ENCODE measurements at regions not wholly inside any gene's neighbourhood (a gene's known extent, or its start where the extent isn't known, plus 50 kb on each side); places are given as distances from the start of the nearest gene placed in this dataset.

DNA sequence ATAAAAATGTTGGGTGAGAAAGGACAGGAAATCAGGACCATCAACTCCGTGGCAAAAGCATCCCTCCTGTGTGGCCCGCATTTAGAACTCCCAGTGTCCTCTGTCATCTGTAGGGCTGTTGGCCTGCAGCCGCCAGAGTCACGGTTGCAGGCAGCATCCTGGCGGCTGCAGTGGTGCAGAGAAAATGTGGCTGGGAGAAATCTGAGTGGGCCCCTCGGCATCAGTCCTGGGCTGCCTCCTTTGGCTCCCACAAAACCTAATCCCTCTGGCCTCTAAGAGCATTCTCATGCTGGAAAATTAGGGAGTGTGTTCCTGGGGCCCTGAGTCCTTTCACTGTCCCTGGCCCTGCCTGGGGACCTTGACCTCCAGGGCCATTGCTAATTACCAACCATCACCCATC is 121.9 kb downstream of the WT1 start:
- Histone ChIP-seq H3K27ac (ENCODE audit: extremely low read depth, low read depth, low read length) (no peak overlapping the region), H3K4me3 (ENCODE audit: low read depth, low read length) (no peak overlapping the region), H3K9me3 (ENCODE audit: control insufficient read depth, insufficient read depth, low read depth, low read length) (no peaks in the 10 kb centered on the region), H3K36me3 (ENCODE audit: control insufficient read depth in 2 of 2, insufficient read depth in 1 of 2, low read length in 2 of 2) (no peaks in the 10 kb centered on the region), H3K4me1 (ENCODE audit: control insufficient read depth, insufficient read depth, low read length) (peaks cover 19% of the 10 kb centered on the region)
- TF ChIP-seq, protein P1, sequence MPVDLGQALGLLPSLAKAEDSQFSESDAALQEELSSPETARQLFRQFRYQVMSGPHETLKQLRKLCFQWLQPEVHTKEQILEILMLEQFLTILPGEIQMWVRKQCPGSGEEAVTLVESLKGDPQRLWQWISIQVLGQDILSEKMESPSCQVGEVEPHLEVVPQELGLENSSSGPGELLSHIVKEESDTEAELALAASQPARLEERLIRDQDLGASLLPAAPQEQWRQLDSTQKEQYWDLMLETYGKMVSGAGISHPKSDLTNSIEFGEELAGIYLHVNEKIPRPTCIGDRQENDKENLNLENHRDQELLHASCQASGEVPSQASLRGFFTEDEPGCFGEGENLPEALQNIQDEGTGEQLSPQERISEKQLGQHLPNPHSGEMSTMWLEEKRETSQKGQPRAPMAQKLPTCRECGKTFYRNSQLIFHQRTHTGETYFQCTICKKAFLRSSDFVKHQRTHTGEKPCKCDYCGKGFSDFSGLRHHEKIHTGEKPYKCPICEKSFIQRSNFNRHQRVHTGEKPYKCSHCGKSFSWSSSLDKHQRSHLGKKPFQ (tag by site-specific recombination; IDR thresholded peaks at IDR 0.05), result no peak
- no peak for TF ChIP-seq ZNF398 (tag by site-specific recombination; IDR thresholded peaks at IDR 0.05)
- no peak for TF ChIP-seq HOXA7 (CRISPR knock-in tag; IDR thresholded peaks at IDR 0.05; ENCODE audit: borderline replicate concordance)
- TF ChIP-seq YY1 (tag by site-specific recombination; IDR thresholded peaks at IDR 0.05), result no peak
- TF ChIP-seq PRDM6 (tag by site-specific recombination; IDR thresholded peaks at IDR 0.05), result no peak
- no peak for TF ChIP-seq ZNF521 (tag by site-specific recombination; IDR thresholded peaks at IDR 0.05)
- TF ChIP-seq, protein P2, sequence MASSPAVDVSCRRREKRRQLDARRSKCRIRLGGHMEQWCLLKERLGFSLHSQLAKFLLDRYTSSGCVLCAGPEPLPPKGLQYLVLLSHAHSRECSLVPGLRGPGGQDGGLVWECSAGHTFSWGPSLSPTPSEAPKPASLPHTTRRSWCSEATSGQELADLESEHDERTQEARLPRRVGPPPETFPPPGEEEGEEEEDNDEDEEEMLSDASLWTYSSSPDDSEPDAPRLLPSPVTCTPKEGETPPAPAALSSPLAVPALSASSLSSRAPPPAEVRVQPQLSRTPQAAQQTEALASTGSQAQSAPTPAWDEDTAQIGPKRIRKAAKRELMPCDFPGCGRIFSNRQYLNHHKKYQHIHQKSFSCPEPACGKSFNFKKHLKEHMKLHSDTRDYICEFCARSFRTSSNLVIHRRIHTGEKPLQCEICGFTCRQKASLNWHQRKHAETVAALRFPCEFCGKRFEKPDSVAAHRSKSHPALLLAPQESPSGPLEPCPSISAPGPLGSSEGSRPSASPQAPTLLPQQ (tag by site-specific recombination; IDR thresholded peaks at IDR 0.05), result no peak
- no peak for TF ChIP-seq ZNF2 (tag by site-specific recombination; IDR thresholded peaks at IDR 0.05)
- no peak for TF ChIP-seq ZNF394 (tag by site-specific recombination; IDR thresholded peaks at IDR 0.05; ENCODE audit: borderline replicate concordance)
- no peak for TF ChIP-seq KLF1 (tag by site-specific recombination; IDR thresholded peaks at IDR 0.05)
- ChIA-PET CTCF (interaction anchor here (0.6 to 5.0 kb wide), 6 partner anchors 11 to 623 kb away, joined by 3 to 32 read pairs (median 4); no protein-coding TSS in a partner anchor), POLR2A (no interaction called here)

GRCh38 chr11:32315121-32315520 is 120.2 kb downstream of the WT1 start:
- no peak for TF ChIP-seq ZNF585B (tag by site-specific recombination; IDR thresholded peaks at IDR 0.05)
- TF ChIP-seq ZNF561 (tag by site-specific recombination; IDR thresholded peaks at IDR 0.05; ENCODE audit: borderline replicate concordance), result no peak
- TF ChIP-seq ZBTB17 (tag by site-specific recombination; IDR thresholded peaks at IDR 0.05), result no peak
- no peak for TF ChIP-seq ZNF121 (tag by site-specific recombination; IDR thresholded peaks at IDR 0.05)
- H3K27ac ChIP-seq (ENCODE audit: extremely low read depth, low read depth, low read length), result no peak overlapping the region
- ChIA-PET POLR2A (no interaction called here), CTCF (interaction anchor here (1.0 to 5.0 kb wide), 3 partner anchors 9 to 300 kb away, joined by 4 to 32 read pairs (median 5); no protein-coding TSS in a partner anchor)
- H3K36me3 ChIP-seq (ENCODE audit: control insufficient read depth in 2 of 2, insufficient read depth in 1 of 2, low read length in 2 of 2), result no peaks in the 10 kb centered on the region
- H3K9me3 ChIP-seq (ENCODE audit: control insufficient read depth, insufficient read depth, low read depth, low read length), result no peaks in the 10 kb centered on the region
- peaks cover 19% of the 10 kb centered on the region for H3K4me1 ChIP-seq (ENCODE audit: control insufficient read depth, insufficient read depth, low read length)
- no peak overlapping the region for H3K4me3 ChIP-seq (ENCODE audit: low read depth, low read length)

DNA sequence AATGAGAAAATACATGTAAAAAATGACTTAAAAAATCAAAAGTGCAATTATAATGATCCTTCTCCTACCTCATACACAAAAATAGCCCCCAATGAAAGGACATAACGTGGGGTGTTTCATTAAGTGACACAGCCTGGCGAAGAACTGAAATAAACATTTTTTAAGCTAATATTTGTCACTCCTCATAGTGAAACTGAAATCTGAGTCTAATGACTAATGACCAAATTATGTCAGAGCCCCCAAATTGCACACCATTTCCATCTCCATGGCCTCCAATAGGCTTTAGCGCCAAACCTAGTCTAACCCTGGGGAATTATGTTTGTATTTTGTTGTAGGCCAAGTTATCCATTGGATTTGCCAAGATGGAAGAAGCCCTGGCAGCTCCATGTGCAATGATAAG is 119.1 kb downstream of the WT1 start:
- H3K4me1 ChIP-seq (ENCODE audit: control insufficient read depth, insufficient read depth, low read length), result peaks cover 19% of the 10 kb centered on the region
- peak overlapping the region; percentile 55 for H3K27ac ChIP-seq (ENCODE audit: extremely low read depth, low read depth, low read length)
- TF ChIP-seq ZNF292 (tag by site-specific recombination; IDR thresholded peaks at IDR 0.05; ENCODE audit: borderline replicate concordance, low read depth) (no peak), ZNF571 (tag by site-specific recombination; IDR thresholded peaks at IDR 0.05) (no peak), ZNF416 (tag by site-specific recombination; IDR thresholded peaks at IDR 0.05) (no peak), ZNF561 (tag by site-specific recombination; IDR thresholded peaks at IDR 0.05; ENCODE audit: borderline replicate concordance) (no peak)
- TF ChIP-seq, protein P3, sequence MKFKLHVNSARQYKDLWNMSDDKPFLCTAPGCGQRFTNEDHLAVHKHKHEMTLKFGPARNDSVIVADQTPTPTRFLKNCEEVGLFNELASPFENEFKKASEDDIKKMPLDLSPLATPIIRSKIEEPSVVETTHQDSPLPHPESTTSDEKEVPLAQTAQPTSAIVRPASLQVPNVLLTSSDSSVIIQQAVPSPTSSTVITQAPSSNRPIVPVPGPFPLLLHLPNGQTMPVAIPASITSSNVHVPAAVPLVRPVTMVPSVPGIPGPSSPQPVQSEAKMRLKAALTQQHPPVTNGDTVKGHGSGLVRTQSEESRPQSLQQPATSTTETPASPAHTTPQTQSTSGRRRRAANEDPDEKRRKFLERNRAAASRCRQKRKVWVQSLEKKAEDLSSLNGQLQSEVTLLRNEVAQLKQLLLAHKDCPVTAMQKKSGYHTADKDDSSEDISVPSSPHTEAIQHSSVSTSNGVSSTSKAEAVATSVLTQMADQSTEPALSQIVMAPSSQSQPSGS (tag by site-specific recombination; IDR thresholded peaks at IDR 0.05; ENCODE audit: low read depth), result no peak
- H3K4me3 ChIP-seq (ENCODE audit: low read depth, low read length), result no peak overlapping the region
- ChIA-PET POLR2A (no interaction called here), CTCF (interaction anchor here (0.6 kb wide), 2 partner anchors 22 to 473 kb away, joined by 3 read pairs; no protein-coding TSS in a partner anchor)
- no peaks in the 10 kb centered on the region for H3K36me3 ChIP-seq (ENCODE audit: control insufficient read depth in 2 of 2, insufficient read depth in 1 of 2, low read length in 2 of 2)
- H3K9me3 ChIP-seq (ENCODE audit: control insufficient read depth, insufficient read depth, low read depth, low read length), result no peaks in the 10 kb centered on the region

Measured in HEK293 (cell line).